ENCODE measurements at regions not wholly inside any gene's neighbourhood (a gene's known extent, or its start where the extent isn't known, plus 50 kb on each side); places are given as distances from the start of the nearest gene placed in this dataset.

DNA sequence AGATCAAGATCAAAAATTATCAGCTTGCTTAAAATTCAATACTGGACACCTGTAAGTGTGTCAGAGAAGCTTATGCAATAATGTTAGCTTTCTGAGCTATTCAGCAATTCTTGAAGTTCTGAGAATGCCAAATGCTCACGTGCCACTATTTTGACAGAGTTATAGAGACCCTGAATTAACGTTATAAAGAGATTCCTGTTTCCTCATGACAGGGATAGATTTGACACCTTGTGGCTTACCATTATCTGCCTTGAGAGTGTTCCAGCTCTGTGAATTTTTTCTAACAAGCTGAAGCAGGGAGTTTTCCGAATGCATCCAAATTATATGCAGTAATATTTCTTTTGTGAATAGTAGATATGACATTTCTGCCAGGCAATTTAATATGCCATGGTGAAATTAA lies 781.6 kb downstream of the ADGRL2 start:
- no peak for DNase-seq
- Histone ChIP-seq H3K9me3 (no peaks in the 10 kb centered on the region), H3K4me3 (no peak overlapping the region), H3K27ac (no peak overlapping the region), H3K27me3 (no peaks in the 10 kb centered on the region), H3K36me3 (no peaks in the 10 kb centered on the region), H3K4me1 (no peaks in the 10 kb centered on the region)
- WGBS, 2 donors: 49 to 50% methylated on average over 3 of the region's 3 CpGs
- intact Hi-C loops (cut with DNase I): no loop called here
- TF ChIP-seq POLR2AphosphoS5 (IDR thresholded peaks at IDR 0.05) (no peak), EP300 (IDR thresholded peaks at IDR 0.05) (no peak), POLR2A (IDR thresholded peaks at IDR 0.05) (no peak)
- TF ChIP-seq, protein P1, sequence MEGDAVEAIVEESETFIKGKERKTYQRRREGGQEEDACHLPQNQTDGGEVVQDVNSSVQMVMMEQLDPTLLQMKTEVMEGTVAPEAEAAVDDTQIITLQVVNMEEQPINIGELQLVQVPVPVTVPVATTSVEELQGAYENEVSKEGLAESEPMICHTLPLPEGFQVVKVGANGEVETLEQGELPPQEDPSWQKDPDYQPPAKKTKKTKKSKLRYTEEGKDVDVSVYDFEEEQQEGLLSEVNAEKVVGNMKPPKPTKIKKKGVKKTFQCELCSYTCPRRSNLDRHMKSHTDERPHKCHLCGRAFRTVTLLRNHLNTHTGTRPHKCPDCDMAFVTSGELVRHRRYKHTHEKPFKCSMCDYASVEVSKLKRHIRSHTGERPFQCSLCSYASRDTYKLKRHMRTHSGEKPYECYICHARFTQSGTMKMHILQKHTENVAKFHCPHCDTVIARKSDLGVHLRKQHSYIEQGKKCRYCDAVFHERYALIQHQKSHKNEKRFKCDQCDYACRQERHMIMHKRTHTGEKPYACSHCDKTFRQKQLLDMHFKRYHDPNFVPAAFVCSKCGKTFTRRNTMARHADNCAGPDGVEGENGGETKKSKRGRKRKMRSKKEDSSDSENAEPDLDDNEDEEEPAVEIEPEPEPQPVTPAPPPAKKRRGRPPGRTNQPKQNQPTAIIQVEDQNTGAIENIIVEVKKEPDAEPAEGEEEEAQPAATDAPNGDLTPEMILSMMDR (IDR thresholded peaks at IDR 0.05): no peak

DNA sequence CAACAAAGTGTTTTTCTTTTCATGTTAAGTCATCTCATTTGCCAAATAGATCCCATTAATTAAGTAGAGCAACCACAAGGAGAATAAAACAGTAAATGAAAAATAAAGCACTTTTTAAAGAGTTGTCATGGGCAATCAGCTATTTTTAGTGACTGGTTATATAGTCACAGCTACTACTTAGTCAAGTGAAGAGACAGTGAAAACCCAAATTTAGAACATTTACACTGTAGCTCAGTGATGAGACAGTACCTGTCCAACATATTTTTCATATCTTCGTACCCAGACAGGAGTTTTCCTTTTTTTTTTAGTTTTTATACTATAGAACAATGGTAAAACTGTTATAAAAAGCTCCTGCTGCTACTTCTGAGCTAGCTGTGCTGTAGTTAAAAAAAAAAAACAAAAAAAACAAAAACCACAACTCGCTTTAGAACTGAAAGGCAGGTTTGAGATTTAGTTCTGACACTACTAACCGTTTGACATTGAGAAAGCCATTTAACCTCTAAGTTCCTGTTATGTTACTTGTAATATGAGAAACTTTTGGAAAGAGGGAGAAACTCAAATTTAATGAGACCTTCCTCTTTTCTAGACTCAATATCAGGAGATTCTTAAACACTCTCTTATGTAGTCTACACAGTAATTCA lies 777.5 kb downstream of the ADGRL2 start:
- 41 to 49% methylated on average over 3 of the region's 3 CpGs for WGBS, 2 donors
- H3K9me3 ChIP-seq: no peaks in the 10 kb centered on the region
- H3K27ac ChIP-seq: no peak overlapping the region
- no peaks in the 10 kb centered on the region for H3K4me1 ChIP-seq
- TF ChIP-seq POLR2AphosphoS5 (IDR thresholded peaks at IDR 0.05) (no peak), EP300 (IDR thresholded peaks at IDR 0.05) (no peak), POLR2A (IDR thresholded peaks at IDR 0.05) (no peak)
- TF ChIP-seq, protein P1 (IDR thresholded peaks at IDR 0.05): no peak
- H3K27me3 ChIP-seq: no peaks in the 10 kb centered on the region
- no peak overlapping the region for H3K4me3 ChIP-seq
- DNase-seq: no peak
- intact Hi-C loops (cut with DNase I): no loop called here
- no peaks in the 10 kb centered on the region for H3K36me3 ChIP-seq

DNA sequence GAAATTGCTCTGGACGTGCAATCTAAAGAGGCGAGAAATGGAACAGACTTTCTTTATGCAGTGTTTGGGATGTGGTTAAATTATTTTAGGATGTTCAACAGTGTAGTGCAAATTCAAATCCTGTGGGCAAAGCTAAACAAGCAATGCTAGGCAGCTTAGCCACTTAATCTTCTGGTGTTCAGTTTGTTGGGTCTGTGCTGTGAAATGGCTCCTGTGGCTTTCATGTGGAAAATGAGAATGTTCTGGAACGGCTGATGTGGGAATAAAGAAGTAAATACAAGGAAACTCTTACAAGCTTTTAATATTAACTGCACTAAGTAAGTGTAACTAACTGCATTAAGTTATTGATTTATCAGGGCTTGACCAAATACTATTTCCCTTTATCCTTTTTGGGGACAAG lies 766.6 kb downstream of the ADGRL2 start:
- WGBS, 2 donors: 77 to 85% methylated on average over 3 of the region's 3 CpGs

DNA sequence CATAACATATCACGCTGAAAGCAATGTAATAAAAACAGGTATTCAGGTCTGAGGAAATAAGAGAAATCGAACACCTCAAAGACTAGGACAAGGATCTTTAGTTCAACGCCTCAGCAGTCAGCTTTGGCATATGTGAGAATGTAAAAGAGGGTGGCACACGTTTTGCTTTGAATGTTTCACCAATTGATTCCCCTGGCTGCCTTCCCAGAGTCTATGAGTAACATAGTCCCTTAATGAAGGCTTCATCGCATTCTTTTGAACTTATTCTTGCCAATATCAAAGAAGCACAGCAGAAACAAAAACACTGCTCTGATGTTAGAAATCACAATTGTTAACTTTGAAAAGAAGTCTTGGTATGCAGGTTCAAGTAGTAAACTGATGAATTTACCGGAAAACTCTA lies 764.8 kb downstream of the ADGRL2 start:
- no peak for DNase-seq
- no peak overlapping the region for H3K4me3 ChIP-seq
- H3K9me3 ChIP-seq: no peaks in the 10 kb centered on the region
- H3K27ac ChIP-seq: peak overlapping the region in 3 of 4 donors; percentile 8 to 36 (median 12)
- intact Hi-C loops (cut with DNase I): no loop called here
- H3K4me1 ChIP-seq: peaks cover 0 to 37% (median 16%) of the 10 kb centered on the region in 4 donors
- 64 to 70% methylated on average over 6 of the region's 6 CpGs for WGBS, 2 donors
- H3K36me3 ChIP-seq: no peaks in the 10 kb centered on the region
- TF ChIP-seq POLR2A (IDR thresholded peaks at IDR 0.05) (no peak), POLR2AphosphoS5 (IDR thresholded peaks at IDR 0.05) (no peak), EP300 (IDR thresholded peaks at IDR 0.05) (no peak)
- TF ChIP-seq, protein P1 (IDR thresholded peaks at IDR 0.05): no peak
- no peaks in the 10 kb centered on the region for H3K27me3 ChIP-seq

More for the DNA sequence above, 766.6 kb downstream of the ADGRL2 start:
- H3K9me3 ChIP-seq: no peaks in the 10 kb centered on the region
- H3K27ac ChIP-seq: no peak overlapping the region
- intact Hi-C loops (cut with DNase I): no loop called here
- DNase-seq: no peak
- TF ChIP-seq, protein P1 (IDR thresholded peaks at IDR 0.05): no peak
- no peak for TF ChIP-seq POLR2A (IDR thresholded peaks at IDR 0.05)
- TF ChIP-seq POLR2AphosphoS5 (IDR thresholded peaks at IDR 0.05): no peak
- TF ChIP-seq EP300 (IDR thresholded peaks at IDR 0.05): no peak
- no peaks in the 10 kb centered on the region for H3K27me3 ChIP-seq
- no peaks in the 10 kb centered on the region for H3K36me3 ChIP-seq
- H3K4me3 ChIP-seq: no peak overlapping the region
- peaks cover 0 to 34% (median 16%) of the 10 kb centered on the region in 4 donors for H3K4me1 ChIP-seq

DNA sequence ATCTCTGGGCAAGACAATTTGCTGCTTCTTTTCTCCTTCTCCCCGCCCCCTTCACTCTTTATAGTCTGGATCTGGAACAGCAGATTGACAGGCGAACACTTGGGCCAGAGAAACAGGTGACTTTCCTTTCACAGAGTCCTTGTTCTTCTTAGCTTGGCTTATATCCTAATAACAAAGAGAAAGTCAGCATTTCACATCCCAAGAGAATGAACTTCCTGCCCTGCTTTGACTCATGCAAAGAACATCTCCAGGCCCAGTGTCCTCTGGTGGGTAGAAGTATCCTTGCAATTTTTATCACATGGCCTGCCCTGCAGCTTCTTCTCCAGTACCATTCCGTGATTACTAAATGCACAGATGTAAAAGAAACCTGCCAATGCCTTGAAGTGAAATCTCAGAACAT lies 764.4 kb downstream of the ADGRL2 start:
- TF ChIP-seq, protein P1 (IDR thresholded peaks at IDR 0.05): peak in 1 of 4 experiments; percentile 19
- TF ChIP-seq POLR2AphosphoS5 (IDR thresholded peaks at IDR 0.05) (peak in 1 of 4 donors; percentile 22), POLR2A (IDR thresholded peaks at IDR 0.05) (no peak), EP300 (IDR thresholded peaks at IDR 0.05) (no peak)
- Histone ChIP-seq H3K27ac (peak overlapping the region in 3 of 4 donors; percentile 8 to 36 (median 12)), H3K9me3 (no peaks in the 10 kb centered on the region), H3K4me3 (no peak overlapping the region), H3K36me3 (no peaks in the 10 kb centered on the region), H3K4me1 (peaks cover 0 to 37% (median 16%) of the 10 kb centered on the region in 4 donors), H3K27me3 (no peaks in the 10 kb centered on the region)
- 61 to 66% methylated on average over 3 of the region's 3 CpGs for WGBS, 2 donors
- no peak for DNase-seq
- intact Hi-C loops (cut with DNase I): no loop called here
